ENCODE measurements at regions not wholly inside any gene's neighbourhood (a gene's known extent, or its start where the extent isn't known, plus 50 kb on each side); places are given as distances from the start of the nearest gene placed in this dataset.
"Not testable (repeated sequence)": the region's sequence is repeated elsewhere in the genome, so short reads cannot be mapped to it uniquely, and the experiment has no call there.

GRCh38 chr10:3648576-3648975 is 136.4 kb downstream of the KLF6 start:
- Histone ChIP-seq H4K20me1 (no peaks in the 10 kb centered on the region), H3K9ac (no peak overlapping the region), H3K4me3 (no peak overlapping the region), H3K4me1 (peaks cover 0 to 7% (median 1%) of the 10 kb centered on the region in 10 experiments; a peak in 3 of 20 replicates), H3K36me3 (no peaks in the 10 kb centered on the region), H3K27me3 (no peaks in the 10 kb centered on the region), H3K27ac (no peak overlapping the region), H3K4me2 (no peak overlapping the region), H3K9me3 (replicated peaks in 1 of 11) (peaks cover 0 to 21% (median 13%) of the 10 kb centered on the region in 11 experiments; a peak in 17 of 22 replicates)
- no peak for TF ChIP-seq Cebpa-rat (IDR thresholded peaks at IDR 0.05)

GRCh38 chr10:3648170-3648569 is 136.8 kb downstream of the KLF6 start:
- Histone ChIP-seq H3K27me3 (no peaks in the 10 kb centered on the region), H3K9ac (no peak overlapping the region), H3K27ac (no peak overlapping the region), H3K9me3 (replicated peaks in 1 of 11) (peaks cover under 1 to 25% (median 17%) of the 10 kb centered on the region in 11 experiments; a peak in 20 of 22 replicates), H3K4me1 (peaks cover 0 to 7% (median 1%) of the 10 kb centered on the region in 10 experiments; a peak in 3 of 20 replicates), H3K4me3 (no peak overlapping the region), H3K4me2 (no peak overlapping the region), H3K36me3 (no peaks in the 10 kb centered on the region), H4K20me1 (no peaks in the 10 kb centered on the region)
- TF ChIP-seq Cebpa-rat (IDR thresholded peaks at IDR 0.05): no peak

GRCh38 chr10:3647074-3647473 is 137.9 kb downstream of the KLF6 start:
- no peaks in the 10 kb centered on the region for H3K27me3 ChIP-seq
- 0 out of 22 replicates have a peak, but pooled peaks cover 0 to 4% (median 0%) of the 10 kb centered on the region in 11 experiments for H3K36me3 ChIP-seq
- no peak overlapping the region for H3K9ac ChIP-seq
- no peaks in the 10 kb centered on the region for H4K20me1 ChIP-seq
- H3K4me2 ChIP-seq: no peak overlapping the region
- no peak overlapping the region for H3K4me3 ChIP-seq
- peaks cover 0 to 3% (median 0%) of the 10 kb centered on the region in 10 experiments; a peak in 1 of 20 replicates for H3K4me1 ChIP-seq
- peaks cover 8 to 36% (median 27%) of the 10 kb centered on the region in 11 experiments for H3K9me3 ChIP-seq (replicated peaks in 1 of 11)
- no peak overlapping the region for H3K27ac ChIP-seq
- TF ChIP-seq Cebpa-rat (IDR thresholded peaks at IDR 0.05): no peak

- H3K9ac ChIP-seq: no peak overlapping the region
- H3K4me1 ChIP-seq: peaks cover 0 to 9% (median 0%) of the 10 kb centered on the region in 10 experiments; a peak in 2 of 20 replicates
- no peaks in the 10 kb centered on the region for H4K20me1 ChIP-seq
- H3K9me3 ChIP-seq (replicated peaks in 1 of 11): peaks cover 14 to 49% (median 30%) of the 10 kb centered on the region in 11 experiments
- H3K27me3 ChIP-seq: no peaks in the 10 kb centered on the region
- H3K4me3 ChIP-seq: no peak overlapping the region
- H3K27ac ChIP-seq: no peak overlapping the region
- 0 out of 22 replicates have a peak, but pooled peaks cover 0 to 6% (median 0%) of the 10 kb centered on the region in 11 experiments for H3K36me3 ChIP-seq
- no peak for TF ChIP-seq Cebpa-rat (IDR thresholded peaks at IDR 0.05)
- no peak overlapping the region for H3K4me2 ChIP-seq
These were observed 139.6 kb downstream of the KLF6 start for GRCh38 chr10:3645406-3645805.

GRCh38 chr10:3640816-3641215 is 144.2 kb downstream of the KLF6 start:
- Histone ChIP-seq H3K27ac (no peak overlapping the region), H3K27me3 (no peaks in the 10 kb centered on the region), H3K4me3 (no peak overlapping the region), H3K9ac (no peak overlapping the region), H3K9me3 (replicated peaks in 1 of 11) (peaks cover 14 to 58% (median 37%) of the 10 kb centered on the region in 11 experiments), H3K4me1 (peaks cover 9 to 52% (median 36%) of the 10 kb centered on the region in 10 experiments), H3K4me2 (peak overlapping the region in 3 of 11 experiments; percentile 15 to 41 (median 20); a peak in 2 of 22 replicates), H4K20me1 (no peaks in the 10 kb centered on the region), H3K36me3 (0 out of 22 replicates have a peak, but pooled peaks cover 0 to 6% (median 0%) of the 10 kb centered on the region in 11 experiments)
- TF ChIP-seq Cebpa-rat (IDR thresholded peaks at IDR 0.05): no peak

DNA sequence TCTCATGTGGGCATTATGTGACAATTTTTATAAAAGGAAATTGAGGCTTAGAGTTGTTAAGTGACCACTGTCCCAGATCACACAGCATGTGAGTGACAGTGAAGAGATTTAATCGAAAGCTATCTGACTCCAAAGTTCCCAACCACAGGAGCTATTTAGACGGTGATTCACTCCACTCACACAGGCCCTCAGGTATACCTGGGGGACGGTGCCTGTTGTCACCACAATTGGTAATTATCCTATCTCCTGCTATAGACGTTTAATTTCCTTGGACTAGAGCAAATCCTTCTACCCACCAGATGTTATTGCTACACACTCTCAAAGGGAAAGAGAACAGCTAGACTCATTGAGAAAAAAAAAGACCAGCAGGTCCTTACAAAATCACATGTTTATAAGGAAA is 145.5 kb downstream of the KLF6 start:
- Histone ChIP-seq H4K20me1 (no peaks in the 10 kb centered on the region), H3K4me2 (peak overlapping the region in 4 of 11 experiments; percentile 1 to 89 (median 75); a peak in 6 of 22 replicates), H3K27ac (no peak overlapping the region), H3K36me3 (0 out of 22 replicates have a peak, but pooled peaks cover 0 to 6% (median 0%) of the 10 kb centered on the region in 11 experiments), H3K9ac (no peak overlapping the region), H3K9me3 (replicated peaks in 1 of 11) (peaks cover 19 to 50% (median 34%) of the 10 kb centered on the region in 11 experiments), H3K4me3 (no peak overlapping the region), H3K4me1 (peaks cover 9 to 62% (median 37%) of the 10 kb centered on the region in 10 experiments), H3K27me3 (no peaks in the 10 kb centered on the region)
- TF ChIP-seq Cebpa-rat (IDR thresholded peaks at IDR 0.05): no peak

- Histone ChIP-seq H3K27me3 (no peaks in the 10 kb centered on the region), H3K4me1 (peaks cover 9 to 62% (median 37%) of the 10 kb centered on the region in 10 experiments), H3K9me3 (replicated peaks in 1 of 11) (peaks cover 3 to 34% (median 14%) of the 10 kb centered on the region in 11 experiments; a peak in 16 of 22 replicates), H4K20me1 (no peaks in the 10 kb centered on the region), H3K27ac (peak overlapping the region in 3 of 11 experiments; percentile 62 to 72 (median 63); a peak in 6 of 22 replicates), H3K4me2 (peak overlapping the region in 8 of 11 experiments; percentile 65 to 89 (median 76); a peak in 15 of 22 replicates), H3K9ac (no peak overlapping the region), H3K36me3 (no peaks in the 10 kb centered on the region), H3K4me3 (0 out of 20 replicates have a peak overlapping the region, but pooled peaks of 1 of the 10 experiments have one; percentile 42)
- TF ChIP-seq Cebpa-rat (IDR thresholded peaks at IDR 0.05): no peak
These were observed 148.4 kb downstream of the KLF6 start for GRCh38 chr10:3636356-3637181.

DNA sequence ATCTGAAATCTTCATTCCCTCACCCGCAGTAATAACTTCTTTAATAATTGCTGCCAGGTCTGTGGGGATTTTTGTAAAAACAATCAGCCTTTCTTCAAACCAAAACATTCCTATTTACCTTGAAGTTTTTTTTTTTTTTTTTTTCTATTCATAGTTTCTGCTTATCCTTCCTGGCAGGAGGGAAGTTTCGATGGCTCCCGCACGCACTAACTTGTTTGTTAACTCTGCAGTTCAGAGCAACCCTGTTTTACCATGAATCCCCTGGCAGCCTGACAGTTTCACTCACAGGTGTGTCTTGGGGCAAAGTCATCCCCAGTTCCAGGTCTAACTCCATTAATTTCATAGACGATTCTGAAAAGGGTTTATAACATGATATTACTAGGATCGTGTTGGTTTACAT is 149.3 kb downstream of the KLF6 start:
- Histone ChIP-seq H3K36me3 (no peaks in the 10 kb centered on the region), H3K27ac (peak overlapping the region in 1 of 11 experiments; percentile 72; a peak in 1 of 22 replicates), H4K20me1 (no peaks in the 10 kb centered on the region), H3K27me3 (no peaks in the 10 kb centered on the region), H3K9ac (no peak overlapping the region), H3K4me2 (peak overlapping the region in 4 of 11 experiments; percentile 65 to 89 (median 75); a peak in 5 of 22 replicates), H3K9me3 (replicated peaks in 1 of 11) (peaks cover 3 to 31% (median 12%) of the 10 kb centered on the region in 11 experiments; a peak in 15 of 22 replicates), H3K4me3 (no peak overlapping the region), H3K4me1 (peaks cover 9 to 55% (median 36%) of the 10 kb centered on the region in 10 experiments)
- no peak for TF ChIP-seq Cebpa-rat (IDR thresholded peaks at IDR 0.05)

GRCh38 chr10:3635211-3635671 is 149.8 kb downstream of the KLF6 start:
- peaks cover 3 to 30% (median 12%) of the 10 kb centered on the region in 11 experiments; a peak in 15 of 22 replicates for H3K9me3 ChIP-seq (replicated peaks in 1 of 11)
- no peak for TF ChIP-seq Cebpa-rat (IDR thresholded peaks at IDR 0.05)
- no peaks in the 10 kb centered on the region for H3K36me3 ChIP-seq
- no peak overlapping the region for H3K9ac ChIP-seq
- H3K27ac ChIP-seq: no peak overlapping the region
- H3K4me3 ChIP-seq: no peak overlapping the region
- H4K20me1 ChIP-seq: no peaks in the 10 kb centered on the region
- peaks cover 9 to 55% (median 36%) of the 10 kb centered on the region in 10 experiments for H3K4me1 ChIP-seq
- no peaks in the 10 kb centered on the region for H3K27me3 ChIP-seq
- H3K4me2 ChIP-seq: peak overlapping the region in 1 of 11 experiments; percentile 89; a peak in 2 of 22 replicates

DNA sequence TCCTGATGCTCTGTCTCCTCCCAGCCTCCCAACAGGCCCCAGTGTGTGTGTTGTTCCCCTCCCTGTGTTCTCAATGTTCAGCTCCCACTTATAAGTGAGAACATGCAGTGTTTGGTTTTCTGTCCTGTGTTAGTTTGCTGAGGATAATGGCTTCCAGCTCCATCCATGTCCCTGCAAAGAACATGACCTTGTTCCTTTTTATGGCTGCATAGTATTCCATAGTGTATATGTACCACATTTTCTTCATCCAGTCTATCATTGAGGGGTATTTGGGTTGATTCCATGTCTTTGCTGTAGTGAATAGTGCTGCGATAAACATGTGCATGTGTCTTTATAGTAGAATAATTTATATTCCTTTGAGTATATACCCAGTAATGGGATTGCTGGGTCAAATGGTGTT is 150.4 kb downstream of the KLF6 start:
- not testable (repeated sequence) for H3K27me3 ChIP-seq, H3K9ac ChIP-seq, H4K20me1 ChIP-seq, H3K36me3 ChIP-seq, H3K4me2 ChIP-seq, H3K4me3 ChIP-seq, H3K27ac ChIP-seq
- Histone ChIP-seq H3K4me1 (peaks cover 9 to 49% (median 35%) of the 10 kb centered on the region in 10 experiments), H3K9me3 (replicated peaks in 1 of 11) (peaks cover 3 to 27% (median 7%) of the 10 kb centered on the region in 11 experiments; a peak in 14 of 22 replicates)
